SK-N-SH treated with all-trans-retinoic acid at 6 μM for 48 hours (cell line): ENCODE measurements at regions not wholly inside any gene's neighbourhood (a gene's known extent, or its start where the extent isn't known, plus 50 kb on each side); places are given as distances from the start of the nearest gene placed in this dataset.

ENCODE experiments used
- CSRNP3 ChIP-seq: fragments of 250-450 bp; sonication (Bioruptor Pico); IDR thresholded peaks from 2 replicates; pipeline ENCODE4 v1.5.1; 2021; ENCODE audit warnings: mild to moderate bottlenecking, moderate library complexity
- ISL1 ChIP-seq: fragments of 250-450 bp; sonication (Bioruptor Pico); IDR thresholded peaks from 2 replicates; pipeline ENCODE4 v2.1.2; 2022; ENCODE audit warnings: mild to moderate bottlenecking, moderate library complexity
- ZFP3 ChIP-seq: fragments of 250-450 bp; sonication (Bioruptor Pico); IDR thresholded peaks from 2 replicates; pipeline ENCODE4 v1.5.0; 2020; ENCODE audit warnings: mild to moderate bottlenecking, moderate library complexity
- ZFP30 ChIP-seq: fragments of 450-650 bp; formaldehyde crosslinking; IDR thresholded peaks from 2 replicates; pipeline ENCODE4 v1.5.0; 2022; ENCODE audit warnings: mild to moderate bottlenecking, moderate library complexity

GRCh38 chr18:10386956-10387355 is 67.5 kb upstream of the APCDD1 start:
- TF ChIP-seq CSRNP3 (CRISPR knock-in tag) (no peak), ZFP3 (no peak), ZFP30 (CRISPR knock-in tag) (no peak), ISL1 (CRISPR knock-in tag) (no peak)
